ENCODE measurements at regions not wholly inside any gene's neighbourhood (a gene's known extent, or its start where the extent isn't known, plus 50 kb on each side); places are given as distances from the start of the nearest gene placed in this dataset.

DNA sequence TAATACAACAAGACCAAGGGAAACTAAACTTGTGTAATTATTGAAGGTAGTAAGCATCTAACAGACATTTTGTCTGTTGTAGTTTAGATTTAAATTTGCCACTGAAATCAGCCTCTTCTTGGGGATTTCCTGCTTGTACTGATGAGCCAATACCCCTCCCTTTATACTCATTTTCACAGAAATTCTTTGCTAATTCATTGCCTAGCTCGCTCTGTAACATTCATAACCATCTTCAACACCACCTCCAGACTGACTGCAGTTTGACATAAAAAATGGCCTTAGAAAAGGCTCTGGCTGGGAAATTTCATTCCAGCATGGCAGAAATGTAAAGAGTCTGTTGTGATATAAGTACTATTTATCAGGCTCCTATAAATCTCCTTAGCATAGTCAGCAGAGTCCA lies 109.7 kb upstream of the FLRT2 start:
- WGBS (ENCODE audit: insufficient coverage), result no CpG with 5 or more reads among the region's 1 CpG
- Histone ChIP-seq H3K4me2 (replicated peaks; ENCODE audit: extremely low read depth, low read length, poor library complexity, severe bottlenecking) (no peak overlapping the region), H3K36me3 (replicated peaks in 1 of 2; ENCODE audit: control insufficient read depth in 1 of 2, insufficient read depth in 2 of 2, low read length in 2 of 2) (no peaks in the 10 kb centered on the region), H4K20me1 (ENCODE audit: insufficient read depth, low read length) (no peaks in the 10 kb centered on the region), H3K79me2 (ENCODE audit: insufficient read depth, low read length) (no peaks in the 10 kb centered on the region), H3K4me1 (ENCODE audit: control insufficient read depth in 1 of 2, insufficient read depth in 2 of 2, low read length in 2 of 2) (peaks cover 7 to 12% of the 10 kb centered on the region in 2 donors), H3K27me3 (ENCODE audit: control insufficient read depth in 2 of 2, insufficient read depth in 2 of 2, low read length in 2 of 2) (no peaks in the 10 kb centered on the region), H3K9me3 (replicated peaks in 1 of 2; ENCODE audit: control insufficient read depth in 1 of 2, insufficient read depth in 1 of 2, low read length in 2 of 2) (no peaks in the 10 kb centered on the region), H3K27ac (ENCODE audit: low read depth in 1 of 2, low read length in 2 of 2) (no peak overlapping the region), H3K4me3 (replicated peaks in 1 of 3; ENCODE audit: low read depth in 2 of 3, low read length in 3 of 3) (no peak overlapping the region), H2AFZ (ENCODE audit: insufficient read depth, low read depth, low read length, poor library complexity, severe bottlenecking) (no peak overlapping the region), H3K9ac (ENCODE audit: insufficient read depth, low read length, poor library complexity, severe bottlenecking) (no peak overlapping the region)
- Mint-ChIP-seq H3K36me3 (no peaks in the 10 kb centered on the region), H3K9me3 (peaks cover 0 to 5% (median under 1%) of the 10 kb centered on the region in 7 donors), H3K27ac (no peak overlapping the region), H3K4me1 (peaks cover 19% of the 10 kb centered on the region), H3K4me3 (no peak overlapping the region), H3K27me3 (ENCODE audit: low read depth in 3 of 3) (peaks cover 0 to 2% (median 1%) of the 10 kb centered on the region in 3 donors)
- DNase-seq, result no peak
- intact Hi-C loops (cut with micrococcal nuclease), result no loop called here
- TF ChIP-seq, protein P1, sequence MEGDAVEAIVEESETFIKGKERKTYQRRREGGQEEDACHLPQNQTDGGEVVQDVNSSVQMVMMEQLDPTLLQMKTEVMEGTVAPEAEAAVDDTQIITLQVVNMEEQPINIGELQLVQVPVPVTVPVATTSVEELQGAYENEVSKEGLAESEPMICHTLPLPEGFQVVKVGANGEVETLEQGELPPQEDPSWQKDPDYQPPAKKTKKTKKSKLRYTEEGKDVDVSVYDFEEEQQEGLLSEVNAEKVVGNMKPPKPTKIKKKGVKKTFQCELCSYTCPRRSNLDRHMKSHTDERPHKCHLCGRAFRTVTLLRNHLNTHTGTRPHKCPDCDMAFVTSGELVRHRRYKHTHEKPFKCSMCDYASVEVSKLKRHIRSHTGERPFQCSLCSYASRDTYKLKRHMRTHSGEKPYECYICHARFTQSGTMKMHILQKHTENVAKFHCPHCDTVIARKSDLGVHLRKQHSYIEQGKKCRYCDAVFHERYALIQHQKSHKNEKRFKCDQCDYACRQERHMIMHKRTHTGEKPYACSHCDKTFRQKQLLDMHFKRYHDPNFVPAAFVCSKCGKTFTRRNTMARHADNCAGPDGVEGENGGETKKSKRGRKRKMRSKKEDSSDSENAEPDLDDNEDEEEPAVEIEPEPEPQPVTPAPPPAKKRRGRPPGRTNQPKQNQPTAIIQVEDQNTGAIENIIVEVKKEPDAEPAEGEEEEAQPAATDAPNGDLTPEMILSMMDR (IDR thresholded peaks at IDR 0.05), result no peak

DNA sequence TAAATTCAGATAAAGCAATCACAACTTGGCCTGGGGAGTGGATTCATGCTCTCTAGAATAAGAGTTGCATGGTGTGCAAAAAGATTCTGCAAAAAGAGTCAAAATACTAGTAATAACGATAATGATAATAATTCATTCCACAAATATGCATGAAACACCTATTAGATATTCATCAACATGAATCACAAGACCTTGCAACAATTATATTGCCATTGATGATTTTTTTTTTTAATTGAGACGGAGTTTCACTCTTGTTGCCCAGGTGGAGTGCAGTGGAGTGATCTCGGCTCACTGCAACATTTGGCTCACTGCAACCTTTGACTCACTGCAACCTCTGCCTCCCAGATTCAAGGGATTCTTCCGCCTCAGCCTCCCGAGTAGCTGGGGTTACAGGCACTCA lies 109.2 kb upstream of the FLRT2 start:
- H4K20me1 ChIP-seq (ENCODE audit: insufficient read depth, low read length), result no peaks in the 10 kb centered on the region
- H3K27ac ChIP-seq (ENCODE audit: low read depth in 1 of 2, low read length in 2 of 2), result no peak overlapping the region
- H3K4me1 ChIP-seq (ENCODE audit: control insufficient read depth in 1 of 2, insufficient read depth in 2 of 2, low read length in 2 of 2), result peaks cover 7 to 11% of the 10 kb centered on the region in 2 donors
- WGBS (ENCODE audit: insufficient coverage), result no CpG with 5 or more reads among the region's 5 CpGs
- no peak for DNase-seq
- peaks cover 0 to 2% (median 1%) of the 10 kb centered on the region in 3 donors for H3K27me3 Mint-ChIP-seq (ENCODE audit: low read depth in 3 of 3)
- H3K79me2 ChIP-seq (ENCODE audit: insufficient read depth, low read length), result no peaks in the 10 kb centered on the region
- TF ChIP-seq, protein P1 (IDR thresholded peaks at IDR 0.05), result no peak
- H3K9me3 Mint-ChIP-seq, result peaks cover 0 to 4% (median 0%) of the 10 kb centered on the region in 7 donors
- H3K4me3 Mint-ChIP-seq, result no peak overlapping the region
- H3K4me2 ChIP-seq (replicated peaks; ENCODE audit: extremely low read depth, low read length, poor library complexity, severe bottlenecking), result no peak overlapping the region
- no peak overlapping the region for H3K4me3 ChIP-seq (replicated peaks in 1 of 3; ENCODE audit: low read depth in 2 of 3, low read length in 3 of 3)
- H2AFZ ChIP-seq (ENCODE audit: insufficient read depth, low read depth, low read length, poor library complexity, severe bottlenecking), result no peak overlapping the region
- H3K9ac ChIP-seq (ENCODE audit: insufficient read depth, low read length, poor library complexity, severe bottlenecking), result no peak overlapping the region
- H3K36me3 Mint-ChIP-seq, result no peaks in the 10 kb centered on the region
- no peaks in the 10 kb centered on the region for H3K9me3 ChIP-seq (replicated peaks in 1 of 2; ENCODE audit: control insufficient read depth in 1 of 2, insufficient read depth in 1 of 2, low read length in 2 of 2)
- peaks cover 18% of the 10 kb centered on the region for H3K4me1 Mint-ChIP-seq
- no peaks in the 10 kb centered on the region for H3K27me3 ChIP-seq (ENCODE audit: control insufficient read depth in 2 of 2, insufficient read depth in 2 of 2, low read length in 2 of 2)
- H3K36me3 ChIP-seq (replicated peaks in 1 of 2; ENCODE audit: control insufficient read depth in 1 of 2, insufficient read depth in 2 of 2, low read length in 2 of 2), result no peaks in the 10 kb centered on the region
- H3K27ac Mint-ChIP-seq, result peak overlapping the region in 1 of 7 donors; percentile 30
- intact Hi-C loops (cut with micrococcal nuclease), result no loop called here

Measured in CD14-positive monocyte (primary cell).